ENCODE measurements at regions not wholly inside any gene's neighbourhood (a gene's known extent, or its start where the extent isn't known, plus 50 kb on each side); places are given as distances from the start of the nearest gene placed in this dataset.

DNA sequence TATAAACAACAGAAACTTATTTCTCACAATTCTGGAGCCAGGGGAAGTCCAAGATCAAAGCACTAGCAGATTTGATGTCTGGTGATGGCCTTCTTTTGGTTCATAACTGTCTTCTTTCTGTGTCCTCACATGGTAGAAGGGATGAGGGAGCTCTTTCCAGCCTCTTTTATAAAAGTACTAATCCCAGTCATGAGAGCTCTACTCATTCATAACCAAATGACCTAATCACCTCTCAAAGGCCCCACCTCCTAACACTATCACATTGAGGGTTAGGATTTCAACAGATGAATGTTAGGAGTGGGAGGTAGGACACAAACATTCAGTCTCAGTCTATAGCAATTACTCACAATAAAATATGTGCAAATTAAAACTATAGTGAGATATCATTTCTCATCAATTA, 50.1 kb upstream of the UBE2E2 start:
- no peaks in the 10 kb centered on the region for H3K79me2 ChIP-seq (ENCODE audit: insufficient read depth, low read length)
- H3K36me3 ChIP-seq (replicated peaks in 1 of 2; ENCODE audit: control insufficient read depth in 1 of 2, insufficient read depth in 2 of 2, low read length in 2 of 2): no peaks in the 10 kb centered on the region
- no peak overlapping the region for H3K4me2 ChIP-seq (ENCODE audit: low read depth, low read length)
- no peak for FAIRE-seq
- no TSS peak for BruUV-seq (replicated peaks)
- CTCF ChIA-PET (ENCODE audit: low intra/inter-chr PET ratio, low total read pairs): no interaction called here
- ATAC-seq: no peak
- in situ Hi-C loops (cut with HindIII; ENCODE audit: extremely low pct_ligation_motif_present, low pct_unique_long_range_greater_than_20kb): no loop called here
- H3K4me1 ChIP-seq (ENCODE audit: insufficient read depth, low read length): no peaks in the 10 kb centered on the region
- DNase-seq (ENCODE audit: low spot score): no peak
- H4K20me1 ChIP-seq (ENCODE audit: insufficient read depth, low read length): no peaks in the 10 kb centered on the region
- H2AFZ ChIP-seq (ENCODE audit: low read length): no peak overlapping the region
- no peaks in the 10 kb centered on the region for H3K27me3 ChIP-seq (ENCODE audit: control insufficient read depth in 1 of 2, insufficient read depth in 2 of 2, low read length in 2 of 2)
- H3K27ac ChIP-seq (ENCODE audit: extremely low read length, insufficient read depth, low read length): no peak overlapping the region
- intact Hi-C loops (cut with micrococcal nuclease; ENCODE audit: unreplicated experiment): no loop called here
- no peak overlapping the region for H3K4me3 ChIP-seq (replicated peaks in 1 of 3; ENCODE audit: insufficient read depth in 1 of 3, low read depth in 2 of 3, low read length in 3 of 3)
- H3K9me3 ChIP-seq (ENCODE audit: low read length): no peaks in the 10 kb centered on the region
- POLR2A ChIA-PET: no interaction called here
- H3K9ac ChIP-seq (ENCODE audit: insufficient read depth, low read depth, low read length): no peak overlapping the region
- TF ChIP-seq NFE2L1 (CRISPR knock-in tag; IDR thresholded peaks at IDR 0.05; ENCODE audit: borderline replicate concordance) (no peak), IRF9 (CRISPR knock-in tag; IDR thresholded peaks at IDR 0.05; ENCODE audit: borderline replicate concordance) (no peak), ZFP62 (CRISPR knock-in tag; IDR thresholded peaks at IDR 0.05) (no peak), ZNF143 (CRISPR knock-in tag; IDR thresholded peaks at IDR 0.05) (no peak), GMEB2 (CRISPR knock-in tag; IDR thresholded peaks at IDR 0.05; ENCODE audit: low read depth) (no peak), BRCA1 (CRISPR knock-in tag; IDR thresholded peaks at IDR 0.05) (no peak), GPBP1L1 (CRISPR knock-in tag; IDR thresholded peaks at IDR 0.05) (no peak), ZBTB26 (CRISPR knock-in tag; IDR thresholded peaks at IDR 0.05; ENCODE audit: borderline replicate concordance) (no peak), KDM2A (CRISPR knock-in tag; IDR thresholded peaks at IDR 0.05; ENCODE audit: borderline replicate concordance, low read depth) (no peak), MTA1 (CRISPR knock-in tag; IDR thresholded peaks at IDR 0.05; ENCODE audit: borderline replicate concordance) (no peak), CEBPG (CRISPR knock-in tag; IDR thresholded peaks at IDR 0.05) (no peak)
- TF ChIP-seq, protein P1, sequence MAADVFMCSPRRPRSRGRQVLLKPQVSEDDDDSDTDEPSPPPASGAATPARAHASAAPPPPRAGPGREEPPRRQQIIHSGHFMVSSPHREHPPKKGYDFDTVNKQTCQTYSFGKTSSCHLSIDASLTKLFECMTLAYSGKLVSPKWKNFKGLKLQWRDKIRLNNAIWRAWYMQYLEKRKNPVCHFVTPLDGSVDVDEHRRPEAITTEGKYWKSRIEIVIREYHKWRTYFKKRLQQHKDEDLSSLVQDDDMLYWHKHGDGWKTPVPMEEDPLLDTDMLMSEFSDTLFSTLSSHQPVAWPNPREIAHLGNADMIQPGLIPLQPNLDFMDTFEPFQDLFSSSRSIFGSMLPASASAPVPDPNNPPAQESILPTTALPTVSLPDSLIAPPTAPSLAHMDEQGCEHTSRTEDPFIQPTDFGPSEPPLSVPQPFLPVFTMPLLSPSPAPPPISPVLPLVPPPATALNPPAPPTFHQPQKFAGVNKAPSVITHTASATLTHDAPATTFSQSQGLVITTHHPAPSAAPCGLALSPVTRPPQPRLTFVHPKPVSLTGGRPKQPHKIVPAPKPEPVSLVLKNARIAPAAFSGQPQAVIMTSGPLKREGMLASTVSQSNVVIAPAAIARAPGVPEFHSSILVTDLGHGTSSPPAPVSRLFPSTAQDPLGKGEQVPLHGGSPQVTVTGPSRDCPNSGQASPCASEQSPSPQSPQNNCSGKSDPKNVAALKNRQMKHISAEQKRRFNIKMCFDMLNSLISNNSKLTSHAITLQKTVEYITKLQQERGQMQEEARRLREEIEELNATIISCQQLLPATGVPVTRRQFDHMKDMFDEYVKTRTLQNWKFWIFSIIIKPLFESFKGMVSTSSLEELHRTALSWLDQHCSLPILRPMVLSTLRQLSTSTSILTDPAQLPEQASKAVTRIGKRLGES (CRISPR knock-in tag; IDR thresholded peaks at IDR 0.05; ENCODE audit: borderline replicate concordance): no peak
- TF ChIP-seq, protein P2, sequence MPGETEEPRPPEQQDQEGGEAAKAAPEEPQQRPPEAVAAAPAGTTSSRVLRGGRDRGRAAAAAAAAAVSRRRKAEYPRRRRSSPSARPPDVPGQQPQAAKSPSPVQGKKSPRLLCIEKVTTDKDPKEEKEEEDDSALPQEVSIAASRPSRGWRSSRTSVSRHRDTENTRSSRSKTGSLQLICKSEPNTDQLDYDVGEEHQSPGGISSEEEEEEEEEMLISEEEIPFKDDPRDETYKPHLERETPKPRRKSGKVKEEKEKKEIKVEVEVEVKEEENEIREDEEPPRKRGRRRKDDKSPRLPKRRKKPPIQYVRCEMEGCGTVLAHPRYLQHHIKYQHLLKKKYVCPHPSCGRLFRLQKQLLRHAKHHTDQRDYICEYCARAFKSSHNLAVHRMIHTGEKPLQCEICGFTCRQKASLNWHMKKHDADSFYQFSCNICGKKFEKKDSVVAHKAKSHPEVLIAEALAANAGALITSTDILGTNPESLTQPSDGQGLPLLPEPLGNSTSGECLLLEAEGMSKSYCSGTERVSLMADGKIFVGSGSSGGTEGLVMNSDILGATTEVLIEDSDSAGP (CRISPR knock-in tag; IDR thresholded peaks at IDR 0.05; ENCODE audit: borderline replicate concordance): no peak
- TF ChIP-seq, protein P3, sequence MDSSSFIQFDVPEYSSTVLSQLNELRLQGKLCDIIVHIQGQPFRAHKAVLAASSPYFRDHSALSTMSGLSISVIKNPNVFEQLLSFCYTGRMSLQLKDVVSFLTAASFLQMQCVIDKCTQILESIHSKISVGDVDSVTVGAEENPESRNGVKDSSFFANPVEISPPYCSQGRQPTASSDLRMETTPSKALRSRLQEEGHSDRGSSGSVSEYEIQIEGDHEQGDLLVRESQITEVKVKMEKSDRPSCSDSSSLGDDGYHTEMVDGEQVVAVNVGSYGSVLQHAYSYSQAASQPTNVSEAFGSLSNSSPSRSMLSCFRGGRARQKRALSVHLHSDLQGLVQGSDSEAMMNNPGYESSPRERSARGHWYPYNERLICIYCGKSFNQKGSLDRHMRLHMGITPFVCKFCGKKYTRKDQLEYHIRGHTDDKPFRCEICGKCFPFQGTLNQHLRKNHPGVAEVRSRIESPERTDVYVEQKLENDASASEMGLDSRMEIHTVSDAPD (CRISPR knock-in tag; IDR thresholded peaks at IDR 0.05): no peak

Measured in HepG2 (cell line).